Activated CD8-positive, alpha-beta memory T cell treated with anti-CD3 and anti-CD28 coated beads, Interleukin-2, amount 10 ng/mL, durations not matched to agents 7 days and 5 days (primary cell): ENCODE measurements at regions not wholly inside any gene's neighbourhood (a gene's known extent, or its start where the extent isn't known, plus 50 kb on each side); places are given as distances from the start of the nearest gene placed in this dataset.
"Not testable (repeated sequence)": the region's sequence is repeated elsewhere in the genome, so short reads cannot be mapped to it uniquely, and the experiment has no call there.

Experiments used
- ATAC-seq: fragments of 150-1000 bp; cut with Tn5 transposase; one replicate; pipeline ENCODE4 v1.10.0; 2021; ENCODE audit warnings: moderate library complexity
- CTCF ChIA-PET: fragments of 350-600 bp; sonication (Branson Sonifier 250); formaldehyde crosslinking; loops from one replicate; lab custom pipeline; 2021; ENCODE audit warnings: antibody characterized with exemption; lab: Charles Lee
- DNase-seq: peaks from one replicate; pipeline ENCODE4 v3.0.0-alpha.2; 2020
- H3K27ac Mint-ChIP-seq: one replicate; pipeline ENCODE4 v1.8.0; 2021; ENCODE audit warnings: mild to moderate bottlenecking, mixed read lengths
- H3K27me3 Mint-ChIP-seq: one replicate; pipeline ENCODE4 v1.8.0; 2021; ENCODE audit warnings: mixed read lengths
- H3K36me3 Mint-ChIP-seq: one replicate; pipeline ENCODE4 v1.8.0; 2021; ENCODE audit warnings: mild to moderate bottlenecking, mixed read lengths
- H3K4me1 Mint-ChIP-seq: one replicate; pipeline ENCODE4 v1.8.0; 2021; ENCODE audit warnings: mixed read lengths
- H3K4me3 Mint-ChIP-seq: one replicate; pipeline ENCODE4 v1.8.0; 2021; ENCODE audit warnings: mild to moderate bottlenecking, moderate library complexity, mixed read lengths
- H3K9me3 Mint-ChIP-seq: one replicate; pipeline ENCODE4 v1.8.0; 2022; ENCODE audit warnings: low read depth, mixed read lengths

GRCh38 chr3:146382386-146382785 lies 87.0 kb downstream of the PLSCR2 start:
- CTCF ChIA-PET, result no interaction called here

GRCh38 chr3:146380046-146380445 lies 89.3 kb downstream of the PLSCR2 start:
- DNase-seq, result no peak
- CTCF ChIA-PET, result no interaction called here
- Mint-ChIP-seq H3K27me3 (peaks cover 2% of the 10 kb centered on the region), H3K9me3 (no peaks in the 10 kb centered on the region), H3K4me1 (no peaks in the 10 kb centered on the region), H3K4me3 (no peak overlapping the region), H3K27ac (no peak overlapping the region), H3K36me3 (no peaks in the 10 kb centered on the region)
- no peak for ATAC-seq

More at GRCh38 chr3:146382386-146382785, 87.0 kb downstream of the PLSCR2 start:
- H3K27ac Mint-ChIP-seq, result no peak overlapping the region
- no peaks in the 10 kb centered on the region for H3K4me1 Mint-ChIP-seq
- no peak overlapping the region for H3K4me3 Mint-ChIP-seq
- peaks cover 10% of the 10 kb centered on the region for H3K27me3 Mint-ChIP-seq
- no peak for DNase-seq
- no peaks in the 10 kb centered on the region for H3K36me3 Mint-ChIP-seq
- no peak for ATAC-seq
- H3K9me3 Mint-ChIP-seq, result no peaks in the 10 kb centered on the region

GRCh38 chr3:146375219-146375618 lies 94.1 kb downstream of the PLSCR2 start:
- Mint-ChIP-seq H3K36me3 (no peaks in the 10 kb centered on the region), H3K4me1 (no peaks in the 10 kb centered on the region), H3K27ac (no peak overlapping the region), H3K27me3 (no peaks in the 10 kb centered on the region), H3K4me3 (no peak overlapping the region), H3K9me3 (peaks cover 3% of the 10 kb centered on the region)
- ATAC-seq, result no peak
- CTCF ChIA-PET, result no interaction called here
- no peak for DNase-seq

GRCh38 chr3:146374146-146374545 lies 95.2 kb downstream of the PLSCR2 start:
- no peaks in the 10 kb centered on the region for H3K4me1 Mint-ChIP-seq

GRCh38 chr3:146371902-146372301 lies 97.5 kb downstream of the PLSCR2 start:
- CTCF ChIA-PET, result no interaction called here
- no peaks in the 10 kb centered on the region for H3K4me1 Mint-ChIP-seq
- ATAC-seq, result no peak
- H3K27me3 Mint-ChIP-seq, result peaks cover 3% of the 10 kb centered on the region
- H3K4me3 Mint-ChIP-seq, result no peak overlapping the region
- H3K36me3 Mint-ChIP-seq, result no peaks in the 10 kb centered on the region
- no peak for DNase-seq
- H3K27ac Mint-ChIP-seq, result no peak overlapping the region
- peaks cover 3% of the 10 kb centered on the region for H3K9me3 Mint-ChIP-seq

More at GRCh38 chr3:146374146-146374545, 95.2 kb downstream of the PLSCR2 start:
- Mint-ChIP-seq H3K4me3 (no peak overlapping the region), H3K27me3 (no peaks in the 10 kb centered on the region), H3K9me3 (peaks cover 3% of the 10 kb centered on the region), H3K27ac (no peak overlapping the region), H3K36me3 (no peaks in the 10 kb centered on the region)
- DNase-seq (no peak), ATAC-seq (no peak)
- CTCF ChIA-PET, result no interaction called here

GRCh38 chr3:146368882-146369523 lies 100.4 kb downstream of the PLSCR2 start:
- no peak overlapping the region for H3K4me3 Mint-ChIP-seq
- H3K27me3 Mint-ChIP-seq, result peaks cover 3% of the 10 kb centered on the region
- no peaks in the 10 kb centered on the region for H3K4me1 Mint-ChIP-seq
- ATAC-seq, result no peak
- no peak for DNase-seq
- H3K36me3 Mint-ChIP-seq, result no peaks in the 10 kb centered on the region
- H3K27ac Mint-ChIP-seq, result no peak overlapping the region
- peaks cover 3% of the 10 kb centered on the region for H3K9me3 Mint-ChIP-seq
- CTCF ChIA-PET, result interaction anchor here (1.7 kb wide), 1 partner anchor 83 kb away, joined by 3 read pairs; no protein-coding TSS in a partner anchor

- no peak for ATAC-seq
- CTCF ChIA-PET, result no interaction called here
- H3K27ac Mint-ChIP-seq, result no peak overlapping the region
- no peaks in the 10 kb centered on the region for H3K27me3 Mint-ChIP-seq
- no peaks in the 10 kb centered on the region for H3K4me1 Mint-ChIP-seq
- DNase-seq, result no peak
- H3K36me3 Mint-ChIP-seq, result no peaks in the 10 kb centered on the region
- H3K4me3 Mint-ChIP-seq, result no peak overlapping the region
- H3K9me3 Mint-ChIP-seq, result peaks cover 6% of the 10 kb centered on the region
These were observed 108.9 kb upstream of the PLSCR4 start for GRCh38 chr3:146359841-146360240.

- H3K4me3 Mint-ChIP-seq, ATAC-seq, H3K9me3 Mint-ChIP-seq, CTCF ChIA-PET, DNase-seq, H3K27ac Mint-ChIP-seq, H3K4me1 Mint-ChIP-seq, H3K27me3 Mint-ChIP-seq, H3K36me3 Mint-ChIP-seq: not testable (repeated sequence)
These were observed 103.5 kb upstream of the PLSCR4 start for GRCh38 chr3:146354421-146354820.

GRCh38 chr3:146350852-146351251 lies 99.9 kb upstream of the PLSCR4 start:
- peaks cover 2% of the 10 kb centered on the region for H3K27me3 Mint-ChIP-seq
- H3K4me1 Mint-ChIP-seq, result no peaks in the 10 kb centered on the region
- H3K36me3 Mint-ChIP-seq, result no peaks in the 10 kb centered on the region
- ATAC-seq, result no peak
- DNase-seq, result no peak
- CTCF ChIA-PET, result no interaction called here
- no peak overlapping the region for H3K4me3 Mint-ChIP-seq
- no peaks in the 10 kb centered on the region for H3K9me3 Mint-ChIP-seq
- no peak overlapping the region for H3K27ac Mint-ChIP-seq

GRCh38 chr3:146345900-146346299 lies 95.0 kb upstream of the PLSCR4 start:
- no peak overlapping the region for H3K27ac Mint-ChIP-seq
- H3K27me3 Mint-ChIP-seq, result no peaks in the 10 kb centered on the region
- DNase-seq (no peak), ATAC-seq (no peak)
- CTCF ChIA-PET, result no interaction called here
- no peaks in the 10 kb centered on the region for H3K4me1 Mint-ChIP-seq
- no peak overlapping the region for H3K4me3 Mint-ChIP-seq
- no peaks in the 10 kb centered on the region for H3K9me3 Mint-ChIP-seq
- H3K36me3 Mint-ChIP-seq, result no peaks in the 10 kb centered on the region

GRCh38 chr3:146343551-146343950 lies 92.6 kb upstream of the PLSCR4 start:
- DNase-seq (no peak), ATAC-seq (no peak)
- Mint-ChIP-seq H3K27ac (no peak overlapping the region), H3K36me3 (no peaks in the 10 kb centered on the region), H3K4me3 (no peak overlapping the region), H3K27me3 (no peaks in the 10 kb centered on the region), H3K4me1 (no peaks in the 10 kb centered on the region), H3K9me3 (no peaks in the 10 kb centered on the region)
- CTCF ChIA-PET, result no interaction called here

- DNase-seq (no peak), ATAC-seq (no peak)
- CTCF ChIA-PET, result no interaction called here
- Mint-ChIP-seq H3K36me3 (no peaks in the 10 kb centered on the region), H3K4me3 (no peak overlapping the region), H3K27ac (no peak overlapping the region), H3K4me1 (no peaks in the 10 kb centered on the region), H3K9me3 (no peaks in the 10 kb centered on the region), H3K27me3 (no peaks in the 10 kb centered on the region)
These were observed 92.1 kb upstream of the PLSCR4 start for GRCh38 chr3:146342989-146343388.

- ATAC-seq (no peak), DNase-seq (no peak)
- no peaks in the 10 kb centered on the region for H3K27me3 Mint-ChIP-seq
- H3K36me3 Mint-ChIP-seq, result no peaks in the 10 kb centered on the region
- CTCF ChIA-PET, result no interaction called here
- H3K27ac Mint-ChIP-seq, result no peak overlapping the region
- H3K4me3 Mint-ChIP-seq, result no peak overlapping the region
- no peaks in the 10 kb centered on the region for H3K9me3 Mint-ChIP-seq
- H3K4me1 Mint-ChIP-seq, result no peaks in the 10 kb centered on the region
These were observed 88.4 kb upstream of the PLSCR4 start for GRCh38 chr3:146339349-146339748.

GRCh38 chr3:146337991-146338390 lies 87.1 kb upstream of the PLSCR4 start:
- H3K4me1 Mint-ChIP-seq, result no peaks in the 10 kb centered on the region
- no peak for ATAC-seq
- CTCF ChIA-PET, result no interaction called here

More at GRCh38 chr3:146337991-146338390, 87.1 kb upstream of the PLSCR4 start:
- Mint-ChIP-seq H3K36me3 (no peaks in the 10 kb centered on the region), H3K27ac (no peak overlapping the region), H3K9me3 (no peaks in the 10 kb centered on the region), H3K4me3 (no peak overlapping the region), H3K27me3 (no peaks in the 10 kb centered on the region)
- DNase-seq, result no peak
